ENCODE measurements at regions not wholly inside any gene's neighbourhood (a gene's known extent, or its start where the extent isn't known, plus 50 kb on each side); places are given as distances from the start of the nearest gene placed in this dataset.
A peak's percentile ranks its signal among the peaks of the same experiment; 100 is the strongest.

DNA sequence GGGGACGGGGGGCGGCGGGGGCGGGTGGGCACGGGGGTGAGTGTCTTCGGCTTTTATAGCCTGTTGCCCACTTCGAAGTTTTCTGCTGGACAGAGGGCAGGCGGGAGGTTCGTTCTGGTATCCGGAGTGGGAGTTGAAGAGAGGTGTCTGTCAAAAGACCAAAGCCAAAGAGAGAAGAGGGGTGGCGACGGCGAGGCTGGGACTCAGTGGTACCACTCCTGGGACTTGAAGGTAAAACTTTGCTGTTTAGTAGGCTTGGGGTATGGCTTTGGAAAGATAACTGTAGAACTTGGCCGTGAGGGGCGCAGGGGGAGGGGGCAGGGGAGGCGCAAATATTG lies 215.8 kb upstream of the DTNA start:
- Histone ChIP-seq H3K4me3 (peak overlapping the region; percentile 37 to 57), H3K27ac (no peak overlapping the region), H3K4me1 (no peaks in the 10 kb centered on the region), H3K27me3 (no peaks in the 10 kb centered on the region), H3K9me3 (no peaks in the 10 kb centered on the region), H3K36me3 (no peaks in the 10 kb centered on the region)
- TF ChIP-seq POLR2A (IDR thresholded peaks at IDR 0.05) (no peak), POLR2AphosphoS5 (IDR thresholded peaks at IDR 0.05; ENCODE audit: insufficient read depth in 1 of 2, low read depth in 1 of 2) (no peak)
- TF ChIP-seq, protein P1, sequence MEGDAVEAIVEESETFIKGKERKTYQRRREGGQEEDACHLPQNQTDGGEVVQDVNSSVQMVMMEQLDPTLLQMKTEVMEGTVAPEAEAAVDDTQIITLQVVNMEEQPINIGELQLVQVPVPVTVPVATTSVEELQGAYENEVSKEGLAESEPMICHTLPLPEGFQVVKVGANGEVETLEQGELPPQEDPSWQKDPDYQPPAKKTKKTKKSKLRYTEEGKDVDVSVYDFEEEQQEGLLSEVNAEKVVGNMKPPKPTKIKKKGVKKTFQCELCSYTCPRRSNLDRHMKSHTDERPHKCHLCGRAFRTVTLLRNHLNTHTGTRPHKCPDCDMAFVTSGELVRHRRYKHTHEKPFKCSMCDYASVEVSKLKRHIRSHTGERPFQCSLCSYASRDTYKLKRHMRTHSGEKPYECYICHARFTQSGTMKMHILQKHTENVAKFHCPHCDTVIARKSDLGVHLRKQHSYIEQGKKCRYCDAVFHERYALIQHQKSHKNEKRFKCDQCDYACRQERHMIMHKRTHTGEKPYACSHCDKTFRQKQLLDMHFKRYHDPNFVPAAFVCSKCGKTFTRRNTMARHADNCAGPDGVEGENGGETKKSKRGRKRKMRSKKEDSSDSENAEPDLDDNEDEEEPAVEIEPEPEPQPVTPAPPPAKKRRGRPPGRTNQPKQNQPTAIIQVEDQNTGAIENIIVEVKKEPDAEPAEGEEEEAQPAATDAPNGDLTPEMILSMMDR (IDR thresholded peaks at IDR 0.05), result no peak
- DNase-seq (ENCODE audit: extremely low spot score in 2 of 2), result no peak
- intact Hi-C loops (cut with DNase I), result no loop called here

DNA sequence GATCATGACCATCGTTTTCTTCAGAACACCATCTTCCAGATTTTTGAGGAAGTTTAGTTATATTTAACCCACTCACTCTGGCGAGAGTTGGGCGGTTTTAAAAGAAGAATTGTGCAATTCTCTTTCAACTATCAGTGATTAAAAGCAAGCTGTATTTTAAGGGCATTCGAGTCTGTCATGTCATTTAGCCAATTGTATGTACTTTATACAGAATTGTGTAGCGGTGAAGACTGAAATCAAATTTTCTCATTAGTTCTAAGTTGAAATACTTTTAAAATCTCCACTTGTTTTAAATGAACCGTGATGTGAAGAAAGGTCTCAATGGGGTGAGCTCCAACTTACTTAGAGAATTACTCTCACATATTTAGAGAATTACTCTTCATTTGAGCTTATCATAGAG lies 214.6 kb upstream of the DTNA start:
- Histone ChIP-seq H3K4me1 (no peaks in the 10 kb centered on the region), H3K27me3 (no peaks in the 10 kb centered on the region), H3K4me3 (no peak overlapping the region), H3K36me3 (no peaks in the 10 kb centered on the region), H3K9me3 (no peaks in the 10 kb centered on the region), H3K27ac (no peak overlapping the region)
- DNase-seq (ENCODE audit: extremely low spot score in 2 of 2), result no peak
- TF ChIP-seq, protein P1 (IDR thresholded peaks at IDR 0.05), result no peak
- TF ChIP-seq POLR2AphosphoS5 (IDR thresholded peaks at IDR 0.05; ENCODE audit: insufficient read depth in 1 of 2, low read depth in 1 of 2), result no peak
- intact Hi-C loops (cut with DNase I), result no loop called here

DNA sequence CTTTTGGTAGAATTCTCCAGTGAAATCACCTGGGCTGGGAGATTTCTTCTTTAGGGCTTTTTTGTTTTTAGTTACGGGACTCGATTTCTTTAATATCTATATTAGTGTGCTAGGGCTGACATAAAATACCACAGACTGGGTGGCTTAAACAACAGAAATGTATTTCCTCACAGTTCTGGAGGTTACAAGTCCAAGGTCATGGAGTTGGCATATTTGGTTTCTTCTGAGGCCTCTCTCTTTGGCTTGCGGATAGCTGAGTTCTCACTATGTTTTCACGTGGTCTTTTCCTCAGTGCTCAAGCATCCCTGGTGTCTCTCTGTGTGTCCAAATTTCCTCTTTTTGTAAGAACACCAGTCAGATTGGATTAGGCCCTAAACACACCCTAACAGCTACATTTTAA lies 208.5 kb upstream of the DTNA start:
- no peaks in the 10 kb centered on the region for H3K36me3 ChIP-seq

DNA sequence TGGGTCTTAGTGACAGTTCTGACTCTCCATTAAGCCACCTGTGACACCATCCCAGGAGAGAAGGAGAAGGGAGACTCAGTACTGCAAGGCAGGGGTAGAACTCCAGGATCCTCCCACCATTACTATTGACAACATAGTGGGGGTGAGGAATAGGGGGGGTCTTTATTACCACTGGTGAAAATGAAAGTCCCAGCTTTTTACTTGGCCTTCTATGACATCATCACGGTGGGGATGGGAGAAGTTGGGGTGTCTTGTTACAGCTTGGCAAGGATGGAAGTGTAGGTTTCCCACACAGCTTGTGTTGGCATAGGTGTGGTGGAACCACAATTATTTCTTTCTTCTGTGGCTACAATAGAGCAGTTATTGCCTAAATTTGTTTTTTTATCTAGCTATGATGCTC lies 203.9 kb upstream of the DTNA start:
- Histone ChIP-seq H3K9me3 (no peaks in the 10 kb centered on the region), H3K4me1 (no peaks in the 10 kb centered on the region), H3K4me3 (no peak overlapping the region), H3K27ac (no peak overlapping the region), H3K27me3 (no peaks in the 10 kb centered on the region), H3K36me3 (no peaks in the 10 kb centered on the region)
- intact Hi-C loops (cut with DNase I), result no loop called here
- TF ChIP-seq POLR2A (IDR thresholded peaks at IDR 0.05) (no peak), POLR2AphosphoS5 (IDR thresholded peaks at IDR 0.05; ENCODE audit: insufficient read depth in 1 of 2, low read depth in 1 of 2) (no peak)
- TF ChIP-seq, protein P1 (IDR thresholded peaks at IDR 0.05), result no peak
- no peak for DNase-seq (ENCODE audit: extremely low spot score in 2 of 2)

More for the DNA sequence above, 208.5 kb upstream of the DTNA start:
- Histone ChIP-seq H3K9me3 (no peaks in the 10 kb centered on the region), H3K4me3 (no peak overlapping the region), H3K27me3 (no peaks in the 10 kb centered on the region), H3K4me1 (no peaks in the 10 kb centered on the region), H3K27ac (no peak overlapping the region)
- intact Hi-C loops (cut with DNase I), result no loop called here
- TF ChIP-seq POLR2AphosphoS5 (IDR thresholded peaks at IDR 0.05; ENCODE audit: insufficient read depth in 1 of 2, low read depth in 1 of 2), result no peak
- TF ChIP-seq, protein P1 (IDR thresholded peaks at IDR 0.05), result no peak
- TF ChIP-seq POLR2A (IDR thresholded peaks at IDR 0.05), result no peak
- DNase-seq (ENCODE audit: extremely low spot score in 2 of 2), result no peak

DNA sequence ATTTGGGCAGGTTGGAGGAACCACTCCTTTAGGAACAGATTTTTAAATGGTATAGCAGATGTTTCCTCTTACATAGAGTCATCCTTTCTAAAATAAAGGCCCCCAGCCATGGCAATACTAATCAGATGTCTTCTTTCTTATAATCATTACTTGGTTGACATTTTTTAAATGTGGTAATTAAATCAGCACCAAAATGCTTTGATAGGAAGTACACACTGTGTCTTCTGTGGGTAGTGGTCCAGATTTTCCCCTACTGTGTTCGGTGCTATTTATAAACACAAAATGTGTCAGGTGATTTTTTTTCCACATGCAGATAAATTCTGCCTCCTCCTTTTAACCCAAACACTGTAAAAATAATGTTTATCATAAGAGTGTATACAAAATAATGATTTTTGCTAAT lies 200.9 kb upstream of the DTNA start:
- H3K27me3 ChIP-seq, result no peaks in the 10 kb centered on the region
- no peak overlapping the region for H3K4me3 ChIP-seq
- no peaks in the 10 kb centered on the region for H3K4me1 ChIP-seq
- TF ChIP-seq POLR2A (IDR thresholded peaks at IDR 0.05) (no peak), POLR2AphosphoS5 (IDR thresholded peaks at IDR 0.05; ENCODE audit: insufficient read depth in 1 of 2, low read depth in 1 of 2) (no peak)
- TF ChIP-seq, protein P1 (IDR thresholded peaks at IDR 0.05), result no peak
- no peak overlapping the region for H3K27ac ChIP-seq
- no peaks in the 10 kb centered on the region for H3K9me3 ChIP-seq
- intact Hi-C loops (cut with DNase I), result no loop called here
- no peak for DNase-seq (ENCODE audit: extremely low spot score in 2 of 2)
- no peaks in the 10 kb centered on the region for H3K36me3 ChIP-seq
